Dedifferentiated amniotic fluid mesenchymal stem cell (primary cell): ENCODE measurements at regions not wholly inside any gene's neighbourhood (a gene's known extent, or its start where the extent isn't known, plus 50 kb on each side); places are given as distances from the start of the nearest gene placed in this dataset.

ENCODE experiments used
- DNase-seq: peaks from one replicate; pipeline ENCODE4 v3.0.0-alpha.2; 2016; ENCODE audit errors: extremely low spot score

GRCh38 chr9:129359916-129360536, 182.0 kb upstream of the IER5L start:
- no peak for DNase-seq

GRCh38 chr9:129359162-129359811, 181.2 kb upstream of the IER5L start:
- DNase-seq = no peak

- no peak for DNase-seq
Observed at GRCh38 chr9:129358621-129359154, 180.6 kb upstream of the IER5L start.

- DNase-seq = no peak
Observed at GRCh38 chr9:129357773-129358245, 179.7 kb upstream of the IER5L start.

- DNase-seq = no peak
Observed at GRCh38 chr9:129356871-129357772, 179.1 kb upstream of the IER5L start.

- no peak for DNase-seq
Observed at GRCh38 chr9:129355631-129356030, 177.6 kb upstream of the IER5L start.

GRCh38 chr9:129354498-129354897, 176.4 kb upstream of the IER5L start:
- no peak for DNase-seq

- DNase-seq = no peak
Observed at GRCh38 chr9:129353697-129354336, 175.8 kb upstream of the IER5L start.

- no peak for DNase-seq
Observed at GRCh38 chr9:129352146-129352865, 174.2 kb upstream of the IER5L start.

GRCh38 chr9:129351642-129352145, 173.6 kb upstream of the IER5L start:
- no peak for DNase-seq

- no peak for DNase-seq
Observed at GRCh38 chr9:129351058-129351641, 173.1 kb upstream of the IER5L start.

- DNase-seq = no peak
Observed at GRCh38 chr9:129350143-129350935, 172.3 kb upstream of the IER5L start.

GRCh38 chr9:129349665-129349947, 171.5 kb upstream of the IER5L start:
- DNase-seq = no peak

- no peak for DNase-seq
Observed at GRCh38 chr9:129348890-129349664, 171.0 kb upstream of the IER5L start.

GRCh38 chr9:129347316-129348120, 169.5 kb upstream of the IER5L start:
- DNase-seq = no peak

- no peak for DNase-seq
Observed at GRCh38 chr9:129346046-129346445, 168.0 kb upstream of the IER5L start.

- no peak for DNase-seq
Observed at GRCh38 chr9:129344641-129345495, 166.8 kb upstream of the IER5L start.
